GM18508 (cell line): ENCODE measurements at regions not wholly inside any gene's neighbourhood (a gene's known extent, or its start where the extent isn't known, plus 50 kb on each side); places are given as distances from the start of the nearest gene placed in this dataset.
"Not testable (repeated sequence)": the region's sequence is repeated elsewhere in the genome, so short reads cannot be mapped to it uniquely, and the experiment has no call there.

Experiments
- ATAC-seq: cut with Tn5 transposase; IDR thresholded peaks from one replicate; pipeline ENCODE4 v1.9.1; 2021; ENCODE audit warnings: moderate number of reproducible peaks; ENCODE audit not compliant: insufficient read depth, unreplicated experiment

GRCh38 chr4:165805406-165805805, 67.6 kb upstream of the TLL1 start:
- no peak for ATAC-seq

- no peak for ATAC-seq
These were observed 66.4 kb upstream of the TLL1 start for GRCh38 chr4:165806613-165807012.

- no peak for ATAC-seq
These were observed 62.3 kb upstream of the TLL1 start for GRCh38 chr4:165810726-165811125.

- ATAC-seq: no peak
These were observed 59.4 kb upstream of the TLL1 start for GRCh38 chr4:165813606-165814005.

GRCh38 chr4:165814256-165815020, 58.6 kb upstream of the TLL1 start:
- ATAC-seq: no peak

GRCh38 chr4:165819126-165819525, 53.9 kb upstream of the TLL1 start:
- not testable (repeated sequence) for ATAC-seq
